ENCODE measurements at regions not wholly inside any gene's neighbourhood (a gene's known extent, or its start where the extent isn't known, plus 50 kb on each side); places are given as distances from the start of the nearest gene placed in this dataset.

- Histone ChIP-seq H3F3A (ENCODE audit: insufficient read depth, low read length) (no peaks in the 10 kb centered on the region), H3K4me1 (ENCODE audit: insufficient read depth, low read length, severe bottlenecking) (no peaks in the 10 kb centered on the region), H3K27me3 (ENCODE audit: insufficient read depth, low read length) (no peaks in the 10 kb centered on the region), H3K9me2 (ENCODE audit: low read depth, low read length) (no peaks in the 10 kb centered on the region), H3K79me2 (ENCODE audit: insufficient read depth, low read length) (no peaks in the 10 kb centered on the region), H3K4me3 (ENCODE audit: low read depth, low read length, poor library complexity, severe bottlenecking) (no peak overlapping the region), H4K20me1 (ENCODE audit: insufficient read depth, low read length) (no peaks in the 10 kb centered on the region), H3K36me3 (ENCODE audit: insufficient read depth, low read length) (no peaks in the 10 kb centered on the region), H3K27ac (ENCODE audit: low read depth, low read length, poor library complexity, severe bottlenecking) (no peak overlapping the region), H3K9me3 (ENCODE audit: low read length) (no peaks in the 10 kb centered on the region), H2AFZ (ENCODE audit: low read length) (no peak overlapping the region), H3K9ac (ENCODE audit: low read length) (no peak overlapping the region), H3K4me2 (ENCODE audit: low read length) (no peak overlapping the region)
- no peak for TF ChIP-seq EZH2 (IDR thresholded peaks at IDR 0.05; ENCODE audit: borderline replicate concordance, low read length)
- TF ChIP-seq CTCF (IDR thresholded peaks at IDR 0.05; ENCODE audit: low read length) = no peak
Observed at GRCh38 chr5:8894031-8894430, 651.8 kb downstream of the SEMA5A start.

- no peaks in the 10 kb centered on the region for H3K4me1 ChIP-seq (ENCODE audit: insufficient read depth, low read length, severe bottlenecking)
- H3F3A ChIP-seq (ENCODE audit: insufficient read depth, low read length) = no peaks in the 10 kb centered on the region
- H3K27me3 ChIP-seq (ENCODE audit: insufficient read depth, low read length) = no peaks in the 10 kb centered on the region
- no peaks in the 10 kb centered on the region for H3K9me3 ChIP-seq (ENCODE audit: low read length)
- no peak overlapping the region for H2AFZ ChIP-seq (ENCODE audit: low read length)
- no peak overlapping the region for H3K27ac ChIP-seq (ENCODE audit: low read depth, low read length, poor library complexity, severe bottlenecking)
- no peak overlapping the region for H3K4me3 ChIP-seq (ENCODE audit: low read depth, low read length, poor library complexity, severe bottlenecking)
- H3K4me2 ChIP-seq (ENCODE audit: low read length) = no peak overlapping the region
- TF ChIP-seq CTCF (IDR thresholded peaks at IDR 0.05; ENCODE audit: low read length) = no peak
- TF ChIP-seq EZH2 (IDR thresholded peaks at IDR 0.05; ENCODE audit: borderline replicate concordance, low read length) = no peak
- H4K20me1 ChIP-seq (ENCODE audit: insufficient read depth, low read length) = no peaks in the 10 kb centered on the region
- no peak overlapping the region for H3K9ac ChIP-seq (ENCODE audit: low read length)
- H3K79me2 ChIP-seq (ENCODE audit: insufficient read depth, low read length) = no peaks in the 10 kb centered on the region
- H3K9me2 ChIP-seq (ENCODE audit: low read depth, low read length) = no peaks in the 10 kb centered on the region
- no peaks in the 10 kb centered on the region for H3K36me3 ChIP-seq (ENCODE audit: insufficient read depth, low read length)
Observed at GRCh38 chr5:8895062-8895461, 650.8 kb downstream of the SEMA5A start.

DNA sequence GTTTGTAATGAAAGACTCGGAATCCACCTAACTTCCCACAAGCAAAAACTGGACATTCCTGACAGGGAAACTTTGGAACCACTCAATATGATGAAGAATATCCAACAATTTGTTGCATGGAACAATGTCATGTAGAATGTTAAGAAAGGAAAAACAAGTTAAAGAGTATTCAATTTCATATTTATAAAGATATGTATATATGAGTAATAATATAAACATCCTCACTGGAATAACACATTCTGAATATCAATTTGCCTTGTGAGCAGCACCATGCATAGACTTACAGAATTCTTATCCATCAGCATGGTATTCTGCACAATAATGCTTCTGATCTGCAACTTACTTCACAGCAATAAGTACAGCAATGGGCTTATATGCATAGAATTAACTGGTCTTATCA, 650.3 kb downstream of the SEMA5A start:
- no peaks in the 10 kb centered on the region for H3K9me2 ChIP-seq (ENCODE audit: low read depth, low read length)
- no peaks in the 10 kb centered on the region for H3K27me3 ChIP-seq (ENCODE audit: insufficient read depth, low read length)
- no peak overlapping the region for H3K4me3 ChIP-seq (ENCODE audit: low read depth, low read length, poor library complexity, severe bottlenecking)
- no peak overlapping the region for H3K27ac ChIP-seq (ENCODE audit: low read depth, low read length, poor library complexity, severe bottlenecking)
- H3K4me1 ChIP-seq (ENCODE audit: insufficient read depth, low read length, severe bottlenecking) = no peaks in the 10 kb centered on the region
- H4K20me1 ChIP-seq (ENCODE audit: insufficient read depth, low read length) = no peaks in the 10 kb centered on the region
- no peaks in the 10 kb centered on the region for H3F3A ChIP-seq (ENCODE audit: insufficient read depth, low read length)
- H3K9ac ChIP-seq (ENCODE audit: low read length) = no peak overlapping the region
- H3K4me2 ChIP-seq (ENCODE audit: low read length) = no peak overlapping the region
- no peak for TF ChIP-seq CTCF (IDR thresholded peaks at IDR 0.05; ENCODE audit: low read length)
- TF ChIP-seq EZH2 (IDR thresholded peaks at IDR 0.05; ENCODE audit: borderline replicate concordance, low read length) = no peak
- no peaks in the 10 kb centered on the region for H3K9me3 ChIP-seq (ENCODE audit: low read length)
- no peaks in the 10 kb centered on the region for H3K36me3 ChIP-seq (ENCODE audit: insufficient read depth, low read length)
- H2AFZ ChIP-seq (ENCODE audit: low read length) = no peak overlapping the region
- no peaks in the 10 kb centered on the region for H3K79me2 ChIP-seq (ENCODE audit: insufficient read depth, low read length)

Data from OCI-LY1 (cell line).